Thoracic aorta (tissue), 2 donors: ENCODE measurements at regions not wholly inside any gene's neighbourhood (a gene's known extent, or its start where the extent isn't known, plus 50 kb on each side); places are given as distances from the start of the nearest gene placed in this dataset.
"Not testable (repeated sequence)": the region's sequence is repeated elsewhere in the genome, so short reads cannot be mapped to it uniquely, and the experiment has no call there.

Experiments
- ATAC-seq: fragments of 150-250 bp; one replicate; pipeline ENCODE4 v1.8.0; 2017; ENCODE audit warnings: low read depth; ENCODE audit not compliant: insufficient number of reproducible peaks, low FRiP score
- DNase-seq: peaks from one replicate; pipeline ENCODE4 v3.0.0-alpha.2; 2020; ENCODE audit warnings: low spot score
- H3K27ac ChIP-seq, 2 donors: fragments of 200-600 bp; sonication (generic); 1 replicate in 1 of 2; 2 replicates in 1 of 2; pipeline ENCODE4 v1.5.1; 2016; ENCODE audit warnings: mild to moderate bottlenecking in 2 of 2, moderate library complexity in 2 of 2
- H3K27me3 ChIP-seq: fragments of 200-600 bp; sonication (generic); replicated peaks from 2 replicates; pipeline ENCODE4 v1.6.0; 2016; ENCODE audit warnings: mild to moderate bottlenecking; ENCODE audit not compliant: insufficient read depth
- H3K36me3 ChIP-seq: fragments of 200-600 bp; sonication (generic); one replicate; pipeline ENCODE4 v1.5.1; 2016
- H3K4me1 ChIP-seq, 2 donors: fragments of 200-600 bp; sonication (generic); 1 replicate in 1 of 2; 2 replicates in 1 of 2; pipeline versions ENCODE4 v1.5.1 to v1.6.0; 2016; ENCODE audit warnings: low read depth in 2 of 2, mild to moderate bottlenecking in 1 of 2; ENCODE audit not compliant: control insufficient read depth in 1 of 2
- H3K4me3 ChIP-seq: fragments of 200-600 bp; sonication (generic); 2 replicates; pipeline ENCODE4 v1.5.1; 2016; ENCODE audit warnings: mild to moderate bottlenecking
- H3K9me3 ChIP-seq: fragments of 200-600 bp; sonication (generic); 2 replicates; pipeline ENCODE4 v1.5.1; 2016
- TF ChIP-seq, protein P1 (sequence below): fragments of 200-600 bp; sonication (generic); IDR thresholded peaks from one replicate; pipeline ENCODE4 v1.5.1; 2019; ENCODE audit warnings: antibody characterized with exemption

DNA sequence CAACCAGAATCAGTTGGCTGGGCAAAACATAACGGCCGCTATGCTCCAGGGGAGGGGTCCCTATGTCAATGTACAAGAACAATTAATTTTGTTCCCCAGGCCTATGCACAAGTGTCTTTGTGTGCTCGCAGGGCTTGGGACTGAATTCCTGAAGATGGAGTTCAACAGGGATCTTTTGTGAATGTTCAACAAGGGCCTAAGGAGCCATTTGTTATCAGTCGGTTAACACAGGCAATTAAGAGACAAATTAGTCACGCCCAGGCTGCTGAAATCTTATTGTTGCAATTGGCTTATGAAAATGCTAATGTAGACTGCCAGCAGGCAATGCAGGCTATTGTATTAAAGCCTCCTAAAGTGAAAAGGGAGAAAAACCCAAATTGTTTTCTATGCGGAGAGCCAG lies 117.5 kb downstream of the ZNF429 start:
- ATAC-seq (no peak), DNase-seq (no peak)
- H3K27ac ChIP-seq = no peak overlapping the region
- no peak overlapping the region for H3K4me3 ChIP-seq
- H3K27me3 ChIP-seq = no peaks in the 10 kb centered on the region
- TF ChIP-seq, protein P1, sequence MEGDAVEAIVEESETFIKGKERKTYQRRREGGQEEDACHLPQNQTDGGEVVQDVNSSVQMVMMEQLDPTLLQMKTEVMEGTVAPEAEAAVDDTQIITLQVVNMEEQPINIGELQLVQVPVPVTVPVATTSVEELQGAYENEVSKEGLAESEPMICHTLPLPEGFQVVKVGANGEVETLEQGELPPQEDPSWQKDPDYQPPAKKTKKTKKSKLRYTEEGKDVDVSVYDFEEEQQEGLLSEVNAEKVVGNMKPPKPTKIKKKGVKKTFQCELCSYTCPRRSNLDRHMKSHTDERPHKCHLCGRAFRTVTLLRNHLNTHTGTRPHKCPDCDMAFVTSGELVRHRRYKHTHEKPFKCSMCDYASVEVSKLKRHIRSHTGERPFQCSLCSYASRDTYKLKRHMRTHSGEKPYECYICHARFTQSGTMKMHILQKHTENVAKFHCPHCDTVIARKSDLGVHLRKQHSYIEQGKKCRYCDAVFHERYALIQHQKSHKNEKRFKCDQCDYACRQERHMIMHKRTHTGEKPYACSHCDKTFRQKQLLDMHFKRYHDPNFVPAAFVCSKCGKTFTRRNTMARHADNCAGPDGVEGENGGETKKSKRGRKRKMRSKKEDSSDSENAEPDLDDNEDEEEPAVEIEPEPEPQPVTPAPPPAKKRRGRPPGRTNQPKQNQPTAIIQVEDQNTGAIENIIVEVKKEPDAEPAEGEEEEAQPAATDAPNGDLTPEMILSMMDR = no peak
- H3K36me3 ChIP-seq = no peaks in the 10 kb centered on the region
- no peaks in the 10 kb centered on the region for H3K4me1 ChIP-seq
- H3K9me3 ChIP-seq = no peaks in the 10 kb centered on the region

- Histone ChIP-seq H3K4me1 (no peaks in the 10 kb centered on the region), H3K9me3 (no peaks in the 10 kb centered on the region), H3K27me3 (no peaks in the 10 kb centered on the region), H3K27ac (no peak overlapping the region), H3K36me3 (no peaks in the 10 kb centered on the region), H3K4me3 (no peak overlapping the region)
- TF ChIP-seq, protein P1 = no peak
- DNase-seq = no peak
- ATAC-seq = no peak
Measured at GRCh38 chr19:21621671-21622070, 116.3 kb downstream of the ZNF429 start.

DNA sequence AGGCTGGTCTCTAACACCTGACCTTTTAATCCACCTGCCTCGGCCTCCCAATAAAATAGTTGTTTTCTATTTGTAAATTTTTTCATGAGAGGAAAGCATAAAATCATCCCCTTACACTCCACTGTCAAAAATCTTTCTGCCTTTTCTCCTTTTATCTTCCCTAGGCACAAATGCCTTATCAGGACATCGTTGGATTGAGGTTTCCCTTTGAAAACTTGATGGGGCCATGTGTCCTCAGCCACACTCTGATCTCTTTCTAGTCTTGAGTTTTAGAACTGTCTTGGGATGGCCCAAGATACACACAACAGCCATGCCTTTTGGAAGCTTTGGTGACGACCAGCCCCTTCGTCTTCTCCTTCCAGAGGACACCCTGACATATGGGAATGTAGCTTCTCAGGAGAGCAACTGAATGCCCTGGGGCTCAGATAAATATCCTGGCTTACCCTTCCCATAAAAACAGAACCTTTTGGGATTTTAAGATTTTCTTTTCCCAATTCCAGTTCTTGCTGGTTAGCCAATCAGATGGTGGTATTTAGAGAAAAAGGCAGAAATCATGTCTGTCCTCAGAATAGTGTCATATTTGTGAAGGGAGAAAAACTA lies 112.4 kb downstream of the ZNF429 start:
- TF ChIP-seq, protein P1 = no peak
- Histone ChIP-seq H3K9me3 (no peaks in the 10 kb centered on the region), H3K27me3 (no peaks in the 10 kb centered on the region), H3K27ac (no peak overlapping the region), H3K4me3 (no peak overlapping the region), H3K4me1 (no peaks in the 10 kb centered on the region), H3K36me3 (no peaks in the 10 kb centered on the region)
- DNase-seq = no peak
- no peak for ATAC-seq

DNA sequence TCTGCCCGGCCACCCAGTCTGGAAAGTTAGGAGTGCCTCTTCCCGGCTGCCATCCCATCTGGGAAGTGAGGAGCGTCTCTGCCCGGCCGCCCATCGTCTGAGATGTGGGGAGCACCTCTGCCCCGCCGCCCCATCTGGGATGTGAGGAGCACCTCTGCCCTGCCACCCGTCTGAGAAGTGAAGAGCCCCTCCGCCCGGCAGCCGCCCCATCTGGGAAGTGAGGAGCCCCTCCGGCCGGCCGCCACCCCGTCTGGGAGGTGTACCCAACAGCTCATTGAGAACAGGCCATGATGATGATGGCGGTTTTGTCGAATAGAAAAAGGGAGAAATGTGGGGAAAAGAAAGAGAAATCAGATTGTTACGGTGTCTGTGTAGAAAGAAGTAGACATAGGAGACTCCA lies 109.4 kb downstream of the ZNF429 start:
- not testable (repeated sequence) for H3K4me1 ChIP-seq, DNase-seq, H3K9me3 ChIP-seq, H3K27ac ChIP-seq, H3K4me3 ChIP-seq, H3K27me3 ChIP-seq, ATAC-seq, H3K36me3 ChIP-seq

- DNase-seq, H3K4me3 ChIP-seq, H3K36me3 ChIP-seq, H3K27me3 ChIP-seq, H3K4me1 ChIP-seq, ATAC-seq, H3K9me3 ChIP-seq, H3K27ac ChIP-seq: not testable (repeated sequence)
Measured at GRCh38 chr19:21613201-21613600, 107.8 kb downstream of the ZNF429 start.

DNA sequence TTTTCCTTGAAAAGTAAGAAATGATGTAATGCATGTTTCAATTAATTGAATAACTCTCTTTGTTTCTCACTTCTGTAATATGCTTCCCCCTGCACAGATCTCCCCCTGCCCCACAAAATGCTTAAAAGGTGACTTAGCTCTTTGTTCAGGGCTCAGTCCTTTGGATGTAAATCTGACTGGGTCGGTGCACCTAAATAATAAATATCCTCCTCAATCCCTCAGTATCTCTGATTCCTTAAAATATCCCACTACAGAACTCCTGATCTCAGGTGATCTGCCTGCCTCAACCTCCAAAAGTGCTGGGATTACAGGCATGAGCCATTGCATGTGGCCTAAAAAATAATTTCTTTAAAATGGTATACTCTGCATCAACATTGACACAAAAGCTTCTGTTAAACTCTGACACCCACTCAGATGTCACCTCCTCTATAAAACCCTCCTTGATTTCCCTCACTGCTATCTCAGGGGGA lies 107.0 kb downstream of the ZNF429 start:
- Histone ChIP-seq H3K27me3 (no peaks in the 10 kb centered on the region), H3K4me1 (no peaks in the 10 kb centered on the region), H3K9me3 (no peaks in the 10 kb centered on the region), H3K36me3 (no peaks in the 10 kb centered on the region), H3K4me3 (no peak overlapping the region), H3K27ac (no peak overlapping the region)
- TF ChIP-seq, protein P1 = no peak
- DNase-seq (no peak), ATAC-seq (no peak)
